Bronchial epithelial cell (primary cell): ENCODE measurements at regions not wholly inside any gene's neighbourhood (a gene's known extent, or its start where the extent isn't known, plus 50 kb on each side); places are given as distances from the start of the nearest gene placed in this dataset.

Source experiments
- DNase-seq: peaks from one replicate; pipeline ENCODE4 v3.0.0-alpha.2; 2010; ENCODE audit warnings: low read depth
- FAIRE-seq: peaks from 2 replicates; lab custom pipeline; 2011; peaks lifted over from hg19 to GRCh38; lab: Jason Lieb, UNC
- H3K27me3 ChIP-seq: 2 replicates; pipeline ENCODE4 v1.5.1; 2011; ENCODE audit warnings: low read length; ENCODE audit not compliant: control insufficient read depth, insufficient read depth
- H3K36me3 ChIP-seq: 2 replicates; pipeline ENCODE4 v1.5.1; 2011; ENCODE audit warnings: low read length; ENCODE audit not compliant: control insufficient read depth, insufficient read depth
- H3K4me3 ChIP-seq: 2 replicates; pipeline ENCODE4 v1.5.1; 2011; ENCODE audit warnings: mild to moderate bottlenecking, low read depth, low read length, control low read depth
- CTCF ChIP-seq: IDR thresholded peaks from 2 replicates; pipeline ENCODE4 v1.5.1; 2011; ENCODE audit warnings: mild to moderate bottlenecking, moderate library complexity, low read length, control low read depth, inconsistent platforms; ENCODE audit not compliant: insufficient read depth, severe bottlenecking

GRCh38 chr5:8641786-8642505 is 773.0 kb downstream of the MTRR start:
- FAIRE-seq: no peak
- no peak for TF ChIP-seq CTCF
- no peak overlapping the region for H3K4me3 ChIP-seq
- DNase-seq: no peak
- H3K27me3 ChIP-seq: no peaks in the 10 kb centered on the region
- no peaks in the 10 kb centered on the region for H3K36me3 ChIP-seq

- no peak for FAIRE-seq
- no peak for TF ChIP-seq CTCF
- DNase-seq: no peak
- Histone ChIP-seq H3K27me3 (no peaks in the 10 kb centered on the region), H3K36me3 (no peaks in the 10 kb centered on the region), H3K4me3 (no peak overlapping the region)
Observed at GRCh38 chr5:8644377-8644776, 775.4 kb downstream of the MTRR start.

- DNase-seq (no peak), FAIRE-seq (no peak)
- no peaks in the 10 kb centered on the region for H3K27me3 ChIP-seq
- H3K36me3 ChIP-seq: no peaks in the 10 kb centered on the region
- H3K4me3 ChIP-seq: no peak overlapping the region
- no peak for TF ChIP-seq CTCF
Observed at GRCh38 chr5:8647111-8647510, 778.2 kb downstream of the MTRR start.

GRCh38 chr5:8650186-8650585 is 781.2 kb downstream of the MTRR start:
- FAIRE-seq: no peak
- no peak for DNase-seq
- no peaks in the 10 kb centered on the region for H3K36me3 ChIP-seq
- TF ChIP-seq CTCF: no peak
- H3K4me3 ChIP-seq: no peak overlapping the region
- H3K27me3 ChIP-seq: no peaks in the 10 kb centered on the region

GRCh38 chr5:8660133-8660893 is 791.4 kb downstream of the MTRR start:
- no peaks in the 10 kb centered on the region for H3K27me3 ChIP-seq
- no peak for TF ChIP-seq CTCF
- FAIRE-seq (no peak), DNase-seq (no peak)
- H3K36me3 ChIP-seq: no peaks in the 10 kb centered on the region
- no peak overlapping the region for H3K4me3 ChIP-seq
